ENCODE measurements at regions not wholly inside any gene's neighbourhood (a gene's known extent, or its start where the extent isn't known, plus 50 kb on each side); places are given as distances from the start of the nearest gene placed in this dataset.

- no peak overlapping the region for H3K27ac Mint-ChIP-seq
- H3K27me3 Mint-ChIP-seq (ENCODE audit: insufficient read depth) = peaks cover 26% of the 10 kb centered on the region
- H3K9ac ChIP-seq (ENCODE audit: extremely low read depth, low read length, poor library complexity, severe bottlenecking) = no peak overlapping the region
- no peaks in the 10 kb centered on the region for H3K9me3 ChIP-seq (ENCODE audit: control insufficient read depth, low read length)
- H3K4me3 Mint-ChIP-seq = no peak overlapping the region
- no peak overlapping the region for H3K27ac ChIP-seq (ENCODE audit: low read depth, low read length)
- no peaks in the 10 kb centered on the region for H3K36me3 ChIP-seq (ENCODE audit: control insufficient read depth, insufficient read depth, low read length)
- DNase-seq = no peak
- H3K4me3 ChIP-seq (ENCODE audit: low read length) = no peak overlapping the region
- H3K4me1 Mint-ChIP-seq = peaks cover 27% of the 10 kb centered on the region
- 100% methylated on average over 1 of the region's 1 CpG for WGBS, 2 experiments (ENCODE audit: insufficient coverage in 1 of 2, insufficient read length in 1 of 2)
- no peak for TF ChIP-seq CTCF (conservative IDR thresholded peaks at IDR 0.05)
- H3K4me1 ChIP-seq (ENCODE audit: control insufficient read depth, insufficient read depth, low read length) = peaks cover 4% of the 10 kb centered on the region
- no peaks in the 10 kb centered on the region for H3K36me3 Mint-ChIP-seq (ENCODE audit: low read depth)
- no peaks in the 10 kb centered on the region for H3K9me3 Mint-ChIP-seq
- peaks cover 23% of the 10 kb centered on the region for H3K27me3 ChIP-seq (ENCODE audit: control insufficient read depth, insufficient read depth, low read length, poor library complexity, severe bottlenecking)
Measured at GRCh38 chr1:58977598-58977997, 193.8 kb upstream of the JUN start.

GRCh38 chr1:58978096-58978495, 194.2 kb upstream of the JUN start:
- Mint-ChIP-seq H3K27me3 (ENCODE audit: insufficient read depth) (peaks cover 21% of the 10 kb centered on the region), H3K4me1 (peaks cover 31% of the 10 kb centered on the region), H3K36me3 (ENCODE audit: low read depth) (no peaks in the 10 kb centered on the region), H3K4me3 (no peak overlapping the region), H3K27ac (no peak overlapping the region), H3K9me3 (no peaks in the 10 kb centered on the region)
- no peak for TF ChIP-seq CTCF (conservative IDR thresholded peaks at IDR 0.05)
- no peaks in the 10 kb centered on the region for H3K9me3 ChIP-seq (ENCODE audit: control insufficient read depth, low read length)
- peaks cover 23% of the 10 kb centered on the region for H3K27me3 ChIP-seq (ENCODE audit: control insufficient read depth, insufficient read depth, low read length, poor library complexity, severe bottlenecking)
- peaks cover 5% of the 10 kb centered on the region for H3K4me1 ChIP-seq (ENCODE audit: control insufficient read depth, insufficient read depth, low read length)
- 92 to 100% methylated on average over 2 of the region's 2 CpGs for WGBS, 2 experiments (ENCODE audit: insufficient coverage in 1 of 2, insufficient read length in 1 of 2)
- H3K27ac ChIP-seq (ENCODE audit: low read depth, low read length) = no peak overlapping the region
- DNase-seq = no peak
- no peaks in the 10 kb centered on the region for H3K36me3 ChIP-seq (ENCODE audit: control insufficient read depth, insufficient read depth, low read length)
- no peak overlapping the region for H3K9ac ChIP-seq (ENCODE audit: extremely low read depth, low read length, poor library complexity, severe bottlenecking)
- H3K4me3 ChIP-seq (ENCODE audit: low read length) = no peak overlapping the region

GRCh38 chr1:58979086-58979485, 195.2 kb upstream of the JUN start:
- Histone ChIP-seq H3K4me1 (ENCODE audit: control insufficient read depth, insufficient read depth, low read length) (peaks cover 9% of the 10 kb centered on the region), H3K9ac (ENCODE audit: extremely low read depth, low read length, poor library complexity, severe bottlenecking) (no peak overlapping the region), H3K36me3 (ENCODE audit: control insufficient read depth, insufficient read depth, low read length) (no peaks in the 10 kb centered on the region), H3K9me3 (ENCODE audit: control insufficient read depth, low read length) (no peaks in the 10 kb centered on the region), H3K27me3 (ENCODE audit: control insufficient read depth, insufficient read depth, low read length, poor library complexity, severe bottlenecking) (peaks cover 23% of the 10 kb centered on the region), H3K27ac (ENCODE audit: low read depth, low read length) (no peak overlapping the region), H3K4me3 (ENCODE audit: low read length) (no peak overlapping the region)
- Mint-ChIP-seq H3K4me3 (no peak overlapping the region), H3K36me3 (ENCODE audit: low read depth) (no peaks in the 10 kb centered on the region), H3K27me3 (ENCODE audit: insufficient read depth) (peaks cover 18% of the 10 kb centered on the region), H3K4me1 (peaks cover 38% of the 10 kb centered on the region), H3K9me3 (no peaks in the 10 kb centered on the region), H3K27ac (no peak overlapping the region)
- no peak for DNase-seq
- TF ChIP-seq CTCF (conservative IDR thresholded peaks at IDR 0.05) = no peak
- WGBS, 2 experiments (ENCODE audit: insufficient coverage in 1 of 2, insufficient read length in 1 of 2) = 92 to 100% methylated on average over 3 of the region's 3 CpGs

All from endodermal cell (in vitro differentiated cells).